DOHH2 (cell line): ENCODE measurements at regions not wholly inside any gene's neighbourhood (a gene's known extent, or its start where the extent isn't known, plus 50 kb on each side); places are given as distances from the start of the nearest gene placed in this dataset.

ENCODE experiments used
- H3F3A ChIP-seq: fragments of 200-600 bp; sonication (generic), shearing (Covaris generic); 2 replicates; pipeline ENCODE4 v1.6.0; 2016; ENCODE audit warnings: antibody characterized with exemption, mild to moderate bottlenecking; ENCODE audit not compliant: control insufficient read depth, insufficient read depth
- H3K27ac ChIP-seq: fragments of 200-600 bp; sonication (generic); 2 replicates; pipeline ENCODE4 v1.5.1; 2014; ENCODE audit warnings: low read depth, mild to moderate bottlenecking, low read length, moderate library complexity
- H3K27me3 ChIP-seq: fragments of 200-600 bp; sonication (generic); 2 replicates; pipeline ENCODE4 v1.6.1; 2014; ENCODE audit warnings: mild to moderate bottlenecking, low read length, mixed read lengths; ENCODE audit not compliant: control insufficient read depth
- H3K36me3 ChIP-seq: fragments of 200-600 bp; sonication (generic); 2 replicates; pipeline ENCODE4 v1.6.1; 2014; ENCODE audit warnings: mild to moderate bottlenecking, low read length, moderate library complexity, mixed read lengths; ENCODE audit not compliant: control insufficient read depth
- H3K4me1 ChIP-seq: fragments of 200-600 bp; sonication (generic); 2 replicates; pipeline ENCODE4 v1.6.1; 2014; ENCODE audit warnings: mild to moderate bottlenecking, low read length, mixed read lengths; ENCODE audit not compliant: control insufficient read depth
- H3K4me2 ChIP-seq: fragments of 200-600 bp; sonication (generic); 2 replicates; pipeline ENCODE4 v1.6.0; 2014; ENCODE audit warnings: mild to moderate bottlenecking, low read length, moderate library complexity
- H3K4me3 ChIP-seq: fragments of 200-600 bp; sonication (generic); 2 replicates; pipeline ENCODE4 v1.5.1; 2014; ENCODE audit warnings: mild to moderate bottlenecking, low read length, mixed read lengths
- H3K79me2 ChIP-seq: fragments of 200-600 bp; sonication (generic); 2 replicates; pipeline ENCODE4 v1.6.1; 2014; ENCODE audit warnings: mild to moderate bottlenecking, low read length, mixed read lengths; ENCODE audit not compliant: control insufficient read depth
- H3K9me2 ChIP-seq: fragments of 200-600 bp; sonication (generic); replicated peaks from 2 replicates; pipeline ENCODE4 v1.6.1; 2014; ENCODE audit warnings: mild to moderate bottlenecking, low read length, mixed read lengths; ENCODE audit not compliant: control insufficient read depth
- H3K9me3 ChIP-seq: fragments of 200-600 bp; sonication (generic); 2 replicates; pipeline ENCODE4 v1.6.1; 2014; ENCODE audit warnings: antibody characterized with exemption, low read length, mixed read lengths; ENCODE audit not compliant: control insufficient read depth, insufficient read depth
- H4K20me1 ChIP-seq: fragments of 200-600 bp; sonication (generic); 2 replicates; pipeline ENCODE4 v1.6.0; 2014; ENCODE audit warnings: low read depth, mild to moderate bottlenecking, antibody characterized with exemption, low read length, moderate library complexity; ENCODE audit not compliant: control insufficient read depth, insufficient read depth
- EZH2phosphoT487 ChIP-seq: fragments of 200-600 bp; sonication (generic); IDR thresholded peaks from 2 replicates; pipeline ENCODE4 v1.6.1; 2017; ENCODE audit warnings: borderline replicate concordance, mild to moderate bottlenecking, antibody characterized with exemption, low read length, moderate library complexity, mixed read lengths
- TF ChIP-seq, protein P1 (sequence below): fragments of 200-600 bp; sonication (generic); IDR thresholded peaks from one replicate; pipeline ENCODE4 v1.5.1; 2014; ENCODE audit warnings: antibody characterized with exemption, mild to moderate bottlenecking, low read depth, low read length; ENCODE audit not compliant: poor library complexity, severe bottlenecking

- no peaks in the 10 kb centered on the region for H3K9me3 ChIP-seq
- H3K4me3 ChIP-seq: no peak overlapping the region
- H3K27me3 ChIP-seq: peaks cover 12% of the 10 kb centered on the region
- no peak overlapping the region for H3K4me2 ChIP-seq
- no peaks in the 10 kb centered on the region for H4K20me1 ChIP-seq
- peaks cover 16% of the 10 kb centered on the region for H3F3A ChIP-seq
- H3K9me2 ChIP-seq: no peaks in the 10 kb centered on the region
- H3K79me2 ChIP-seq: no peaks in the 10 kb centered on the region
- no peak overlapping the region for H3K27ac ChIP-seq
- H3K4me1 ChIP-seq: peaks cover 31% of the 10 kb centered on the region
- no peaks in the 10 kb centered on the region for H3K36me3 ChIP-seq
- TF ChIP-seq, protein P1, sequence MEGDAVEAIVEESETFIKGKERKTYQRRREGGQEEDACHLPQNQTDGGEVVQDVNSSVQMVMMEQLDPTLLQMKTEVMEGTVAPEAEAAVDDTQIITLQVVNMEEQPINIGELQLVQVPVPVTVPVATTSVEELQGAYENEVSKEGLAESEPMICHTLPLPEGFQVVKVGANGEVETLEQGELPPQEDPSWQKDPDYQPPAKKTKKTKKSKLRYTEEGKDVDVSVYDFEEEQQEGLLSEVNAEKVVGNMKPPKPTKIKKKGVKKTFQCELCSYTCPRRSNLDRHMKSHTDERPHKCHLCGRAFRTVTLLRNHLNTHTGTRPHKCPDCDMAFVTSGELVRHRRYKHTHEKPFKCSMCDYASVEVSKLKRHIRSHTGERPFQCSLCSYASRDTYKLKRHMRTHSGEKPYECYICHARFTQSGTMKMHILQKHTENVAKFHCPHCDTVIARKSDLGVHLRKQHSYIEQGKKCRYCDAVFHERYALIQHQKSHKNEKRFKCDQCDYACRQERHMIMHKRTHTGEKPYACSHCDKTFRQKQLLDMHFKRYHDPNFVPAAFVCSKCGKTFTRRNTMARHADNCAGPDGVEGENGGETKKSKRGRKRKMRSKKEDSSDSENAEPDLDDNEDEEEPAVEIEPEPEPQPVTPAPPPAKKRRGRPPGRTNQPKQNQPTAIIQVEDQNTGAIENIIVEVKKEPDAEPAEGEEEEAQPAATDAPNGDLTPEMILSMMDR: no peak
- TF ChIP-seq EZH2phosphoT487: no peak
These were observed 202.0 kb upstream of the ZNF184 start for GRCh38 chr6:27674882-27675281.

DNA sequence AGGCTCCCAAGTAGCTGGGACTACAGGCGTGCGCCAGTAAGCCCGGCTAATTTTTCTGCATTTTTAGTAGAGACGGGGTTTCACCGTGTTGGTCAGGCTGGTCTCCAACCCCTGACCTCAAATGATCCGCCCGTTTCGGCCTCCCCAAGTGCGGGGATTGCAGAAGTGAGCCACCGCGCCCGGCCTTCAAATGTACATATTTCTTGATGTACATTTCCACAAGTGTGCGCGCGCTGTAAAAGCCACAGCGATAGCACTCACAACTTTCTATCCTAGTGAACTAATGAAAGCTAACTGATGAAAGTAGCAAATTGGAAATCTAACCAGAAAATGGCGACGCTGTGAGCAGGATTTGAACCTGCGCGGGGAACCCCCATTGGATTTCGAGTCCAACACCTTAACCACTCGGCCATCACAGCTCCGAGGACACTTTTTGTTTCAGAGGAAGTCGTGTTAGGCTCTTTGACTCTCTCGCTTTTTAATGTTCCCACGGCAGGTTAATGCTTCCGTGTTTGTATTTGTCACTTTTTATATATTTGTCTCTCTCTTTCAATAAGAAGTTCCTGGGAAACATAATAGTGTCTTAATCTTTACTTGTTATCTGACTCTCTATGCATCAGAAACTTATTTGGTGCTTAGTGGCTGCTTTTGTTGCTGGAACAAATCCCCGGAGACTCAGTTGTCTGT is 199.4 kb upstream of the ZNF184 start:
- Histone ChIP-seq H3K9me2 (no peaks in the 10 kb centered on the region), H4K20me1 (no peaks in the 10 kb centered on the region), H3K27me3 (peaks cover 9% of the 10 kb centered on the region), H3K4me1 (peaks cover 56% of the 10 kb centered on the region), H3K4me3 (peak overlapping the region; percentile 69), H3K9me3 (no peaks in the 10 kb centered on the region), H3K36me3 (no peaks in the 10 kb centered on the region), H3K27ac (no peak overlapping the region), H3K4me2 (peak overlapping the region; percentile 63), H3K79me2 (no peaks in the 10 kb centered on the region), H3F3A (peaks cover 20% of the 10 kb centered on the region)
- TF ChIP-seq, protein P1: no peak
- no peak for TF ChIP-seq EZH2phosphoT487

GRCh38 chr6:27669624-27670301 is 196.9 kb upstream of the ZNF184 start:
- H3K27ac ChIP-seq: no peak overlapping the region
- H4K20me1 ChIP-seq: no peaks in the 10 kb centered on the region
- TF ChIP-seq, protein P1: no peak
- TF ChIP-seq EZH2phosphoT487: no peak
- peak overlapping the region; percentile 69 for H3K4me3 ChIP-seq
- H3K4me2 ChIP-seq: peak overlapping the region; percentile 63
- peaks cover 20% of the 10 kb centered on the region for H3F3A ChIP-seq
- H3K9me2 ChIP-seq: no peaks in the 10 kb centered on the region
- H3K27me3 ChIP-seq: peaks cover 16% of the 10 kb centered on the region
- H3K9me3 ChIP-seq: no peaks in the 10 kb centered on the region
- H3K79me2 ChIP-seq: no peaks in the 10 kb centered on the region
- H3K36me3 ChIP-seq: no peaks in the 10 kb centered on the region
- H3K4me1 ChIP-seq: peaks cover 62% of the 10 kb centered on the region
